ENCODE measurements at regions not wholly inside any gene's neighbourhood (a gene's known extent, or its start where the extent isn't known, plus 50 kb on each side); places are given as distances from the start of the nearest gene placed in this dataset.
"Not testable (repeated sequence)": the region's sequence is repeated elsewhere in the genome, so short reads cannot be mapped to it uniquely, and the experiment has no call there.

DNA sequence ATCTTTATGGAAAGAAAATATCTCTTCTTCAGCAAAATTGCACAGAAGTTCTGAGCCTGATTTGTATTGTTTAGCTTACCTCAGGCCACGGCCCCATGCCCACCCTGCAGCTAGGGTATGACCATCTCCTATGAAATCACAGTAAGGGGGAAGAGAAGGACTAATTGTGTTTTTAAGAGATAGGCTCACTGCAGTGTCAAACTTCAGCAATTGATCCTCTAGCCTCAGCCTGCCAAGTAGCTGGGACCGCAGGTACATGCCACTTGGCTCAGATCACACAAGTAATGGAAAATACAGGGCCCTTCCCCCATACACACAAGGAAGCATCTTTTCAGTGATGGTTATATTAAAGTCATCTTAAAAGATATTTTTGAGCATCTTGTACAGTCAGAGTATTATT lies 60.0 kb downstream of the DMAC1 start:
- DNase-seq, result no peak

DNA sequence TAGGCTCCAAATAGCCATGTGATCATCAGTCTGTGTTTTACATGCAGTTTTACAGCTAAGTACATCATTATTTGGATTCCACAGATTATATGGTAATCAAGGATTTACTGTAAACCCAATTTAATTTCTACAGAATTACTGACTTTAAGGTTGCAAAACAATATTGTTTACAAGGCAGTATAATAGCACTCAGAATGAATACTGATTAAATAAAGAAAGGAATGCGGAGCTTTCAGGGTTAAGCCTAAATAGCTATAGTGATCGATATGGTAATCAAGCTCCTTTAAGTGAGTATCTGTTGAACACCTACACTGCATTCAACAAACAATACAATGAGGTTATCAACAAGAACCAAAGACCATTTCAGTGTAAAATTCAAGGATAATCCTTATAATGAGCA lies 64.3 kb downstream of the DMAC1 start:
- DNase-seq, result no peak

GRCh38 chr9:7730164-7730445 lies 69.5 kb downstream of the DMAC1 start:
- DNase-seq, result no peak

- no peak for DNase-seq
Measured at GRCh38 chr9:7729371-7730163, 70.0 kb downstream of the DMAC1 start.

DNA sequence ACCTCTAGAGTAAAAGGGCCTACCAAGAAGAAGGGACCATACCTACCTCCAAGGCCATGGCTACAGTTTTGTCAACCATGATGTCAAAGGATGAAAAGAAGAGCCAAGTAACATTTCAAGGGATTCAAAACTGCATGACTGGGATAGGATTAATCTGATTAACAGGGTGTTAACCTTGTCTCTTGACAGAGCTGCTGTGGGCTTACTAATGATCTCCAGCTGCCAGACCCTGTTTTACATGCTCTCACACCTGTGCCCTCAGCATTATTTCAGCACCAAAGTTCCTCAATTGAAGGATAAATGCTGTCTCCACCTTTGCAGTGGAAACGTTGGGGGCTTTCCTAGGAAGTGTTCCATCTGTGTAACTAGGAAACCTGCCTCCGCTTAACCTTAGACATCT lies 78.3 kb downstream of the DMAC1 start:
- DNase-seq, result no peak

DNA sequence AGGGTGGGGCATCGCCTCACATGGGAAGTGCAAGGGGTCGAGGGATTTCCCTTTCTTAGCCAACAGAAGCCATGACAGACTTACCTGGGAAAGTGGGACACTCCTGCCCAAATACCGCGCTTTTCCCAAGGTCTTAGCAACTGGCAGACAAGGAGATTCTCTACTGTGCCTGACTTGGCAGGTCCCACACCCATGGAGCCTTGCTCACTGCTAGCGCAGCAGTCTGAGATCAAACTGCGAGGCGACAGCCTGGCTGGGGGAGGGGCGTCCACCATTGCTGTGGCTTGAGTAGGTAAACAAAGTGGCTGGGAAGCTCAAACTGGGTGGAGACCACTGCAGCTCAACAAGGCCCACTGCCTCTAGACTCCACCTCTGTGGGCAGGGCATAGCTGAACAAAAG lies 86.5 kb downstream of the DMAC1 start:
- DNase-seq, result not testable (repeated sequence)

- no peak for DNase-seq
Measured at GRCh38 chr9:7710686-7711085, 88.9 kb downstream of the DMAC1 start.

- no peak for DNase-seq
Measured at GRCh38 chr9:7707934-7708333, 91.6 kb downstream of the DMAC1 start.

DNA sequence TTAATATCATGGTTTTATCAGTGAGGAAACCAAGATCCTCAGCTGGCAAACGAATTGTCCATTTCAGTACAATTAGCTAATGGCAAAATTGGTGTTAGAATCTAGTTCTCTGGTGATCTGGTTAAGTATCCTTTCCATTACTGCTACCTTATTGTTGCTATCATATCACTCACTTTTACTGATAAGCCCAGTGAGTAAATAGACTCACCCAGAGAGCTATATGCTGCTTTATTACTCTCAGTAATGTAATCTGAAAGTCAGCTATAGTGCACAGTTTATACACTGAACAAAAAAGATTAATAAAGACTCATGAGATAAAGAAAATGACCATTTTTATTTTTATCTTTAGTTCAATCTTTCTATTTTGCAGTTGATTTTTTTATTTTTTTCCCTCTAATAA lies 95.0 kb downstream of the DMAC1 start:
- no peak for DNase-seq

- DNase-seq, result no peak
Measured at GRCh38 chr9:7691909-7692308, 107.7 kb downstream of the DMAC1 start.

GRCh38 chr9:7690014-7690413 lies 109.6 kb downstream of the DMAC1 start:
- DNase-seq, result peak; percentile 14

DNA sequence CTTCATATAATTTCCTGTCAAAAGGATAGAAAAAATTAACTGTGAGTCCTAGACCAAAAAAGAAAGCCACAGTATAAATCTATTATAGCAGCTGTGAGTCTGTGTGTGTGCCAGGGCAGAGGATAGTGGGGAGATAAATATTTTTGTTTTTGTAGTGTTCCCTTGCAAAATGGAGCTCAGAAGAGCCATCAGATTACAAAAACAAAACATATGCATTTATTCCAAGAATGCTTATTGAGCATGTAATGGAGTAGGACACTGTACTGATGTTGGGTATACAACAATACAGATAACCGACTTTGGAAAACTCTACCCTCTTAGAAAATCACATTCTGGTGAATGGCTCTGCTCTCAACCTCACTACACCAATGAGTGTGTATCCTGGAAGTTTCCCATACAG lies 111.0 kb downstream of the DMAC1 start:
- DNase-seq, result no peak

GRCh38 chr9:7676609-7677156 lies 122.9 kb downstream of the DMAC1 start:
- no peak for DNase-seq

DNA sequence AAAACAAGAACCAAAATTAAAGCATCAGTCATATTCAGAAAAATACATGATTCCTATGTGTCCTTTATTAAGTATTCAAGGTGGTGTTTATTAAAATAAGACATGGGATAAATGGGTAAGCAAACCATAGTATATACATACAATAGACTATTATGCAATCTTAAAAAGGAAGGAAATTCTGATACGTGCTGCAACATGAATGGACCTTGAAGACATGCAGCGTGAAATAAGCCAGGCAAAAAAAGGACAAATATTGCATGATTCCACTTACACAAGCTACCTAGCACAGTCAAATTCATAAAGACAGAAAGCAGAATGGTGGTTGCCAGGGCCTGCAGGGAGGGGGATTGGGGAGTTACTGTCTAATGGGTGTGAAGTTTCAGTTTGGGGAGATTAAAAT lies 127.7 kb downstream of the DMAC1 start:
- DNase-seq, result no peak

DNA sequence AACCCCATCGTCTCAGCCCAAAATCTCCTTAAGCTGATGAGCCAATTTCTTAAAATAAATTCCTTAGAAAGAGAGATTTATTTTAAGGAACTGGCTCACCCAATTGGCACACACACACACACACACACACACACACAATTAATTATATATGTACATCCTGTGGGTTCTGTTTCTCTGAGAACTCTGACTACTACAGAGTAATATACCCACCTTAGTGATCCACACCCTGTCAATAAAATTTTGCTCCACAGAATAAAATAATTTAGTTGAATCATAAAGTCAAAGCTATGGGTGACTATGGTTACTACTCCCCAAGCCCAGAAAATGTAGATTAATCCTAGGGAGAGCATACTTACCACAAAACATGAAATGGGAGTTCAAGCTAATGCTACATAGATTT lies 131.0 kb downstream of the DMAC1 start:
- no peak for DNase-seq

- no peak for DNase-seq
Measured at GRCh38 chr9:7665874-7666273, 133.7 kb downstream of the DMAC1 start.

- DNase-seq, result no peak
Measured at GRCh38 chr9:7659766-7660165, 139.8 kb downstream of the DMAC1 start.

GRCh38 chr9:7656636-7657035 lies 142.9 kb downstream of the DMAC1 start:
- no peak for DNase-seq

GRCh38 chr9:7653262-7653661 lies 146.3 kb downstream of the DMAC1 start:
- DNase-seq, result no peak

GRCh38 chr9:7640231-7640630 lies 159.3 kb downstream of the DMAC1 start:
- no peak for DNase-seq

- no peak for DNase-seq
Measured at GRCh38 chr9:7639471-7639870, 160.1 kb downstream of the DMAC1 start.

DNA sequence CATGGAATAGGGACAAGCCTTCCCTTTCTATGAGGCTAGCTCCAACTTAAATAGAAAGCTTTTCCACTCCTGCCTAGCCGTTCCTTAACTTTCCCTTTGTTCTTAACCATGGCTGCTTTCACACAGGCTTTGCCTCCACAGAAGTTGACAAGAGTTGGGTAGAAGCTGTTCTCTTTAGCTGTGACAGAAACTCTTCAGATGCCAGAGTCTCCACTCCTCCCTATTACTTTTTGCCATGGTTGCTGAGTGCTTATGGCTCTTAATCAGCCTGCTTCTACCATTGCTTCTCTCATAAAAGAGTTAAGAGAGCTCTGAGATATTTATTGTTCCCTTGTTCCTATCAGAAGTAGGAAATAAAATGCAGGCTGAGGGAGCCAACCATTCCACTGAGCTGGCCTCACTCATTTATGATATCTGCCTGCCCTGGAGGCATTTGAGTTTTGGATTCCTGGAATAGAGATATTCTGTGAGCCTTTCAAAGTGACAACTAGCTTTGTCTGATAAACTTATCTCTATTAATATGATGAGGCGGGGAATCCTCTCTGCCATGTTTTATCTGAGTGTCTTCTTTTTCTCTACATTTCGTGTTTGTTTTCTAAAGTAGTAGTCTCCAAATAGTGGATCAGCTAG lies 162.6 kb downstream of the DMAC1 start:
- DNase-seq, result no peak

DNA sequence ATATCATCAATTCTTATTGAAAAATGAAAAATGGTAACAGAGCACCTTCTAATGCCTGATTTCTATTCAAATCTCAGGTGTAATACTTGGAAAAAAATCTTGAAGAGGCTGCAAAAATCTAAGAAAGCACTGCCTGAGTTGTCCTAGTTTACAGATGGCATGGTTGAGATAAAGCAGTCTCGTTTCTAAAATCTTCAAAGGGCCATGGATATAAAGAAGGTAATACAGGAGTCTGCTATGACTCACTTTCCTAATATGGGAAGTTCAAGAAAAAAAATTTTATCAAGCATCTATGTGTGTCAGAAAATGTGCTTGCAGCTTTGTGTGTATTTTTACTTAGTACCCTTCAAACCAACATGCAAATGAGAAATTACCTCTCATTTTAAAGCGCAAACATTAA lies 163.3 kb downstream of the DMAC1 start:
- DNase-seq, result no peak

GRCh38 chr9:7626571-7627029 lies 173.0 kb downstream of the DMAC1 start:
- not testable (repeated sequence) for DNase-seq

Data from renal pelvis (tissue), 1 donor.